Activated CD4-positive, alpha-beta T cell treated with anti-CD3 and anti-CD28 coated beads, Interleukin-2, amount 50 U/mL, for 48 hours (primary cell): ENCODE measurements at regions not wholly inside any gene's neighbourhood (a gene's known extent, or its start where the extent isn't known, plus 50 kb on each side); places are given as distances from the start of the nearest gene placed in this dataset.

Source experiments
- DNase-seq, 2 experiments: peaks; one replicate each; pipeline ENCODE4 v3.0.0-alpha.2; 2020

- no peak for DNase-seq
These were observed 1120.9 kb upstream of the GYPC start for GRCh38 chr2:125535089-125535488.

GRCh38 chr2:125543968-125544514 is 1111.9 kb upstream of the GYPC start:
- no peak for DNase-seq

- no peak for DNase-seq
These were observed 1102.2 kb upstream of the GYPC start for GRCh38 chr2:125553768-125554167.

GRCh38 chr2:125554956-125555355 is 1101.0 kb upstream of the GYPC start:
- DNase-seq = no peak

- no peak for DNase-seq
These were observed 1096.8 kb upstream of the GYPC start for GRCh38 chr2:125559186-125559585.

- DNase-seq = no peak
These were observed 1095.1 kb upstream of the GYPC start for GRCh38 chr2:125560855-125561254.

- DNase-seq = no peak
These were observed 1094.7 kb upstream of the GYPC start for GRCh38 chr2:125561302-125561701.

GRCh38 chr2:125562924-125563323 is 1093.0 kb upstream of the GYPC start:
- DNase-seq = no peak

- DNase-seq = no peak
These were observed 1091.5 kb upstream of the GYPC start for GRCh38 chr2:125564471-125564870.

GRCh38 chr2:125566422-125566821 is 1089.5 kb upstream of the GYPC start:
- no peak for DNase-seq

- no peak for DNase-seq
These were observed 1088.9 kb upstream of the GYPC start for GRCh38 chr2:125567100-125567499.

- no peak for DNase-seq
These were observed 1083.3 kb upstream of the GYPC start for GRCh38 chr2:125572660-125573059.

- DNase-seq = no peak
These were observed 1082.5 kb upstream of the GYPC start for GRCh38 chr2:125573432-125573831.

GRCh38 chr2:125576558-125576957 is 1079.4 kb upstream of the GYPC start:
- no peak for DNase-seq

- no peak for DNase-seq
These were observed 1074.4 kb upstream of the GYPC start for GRCh38 chr2:125581557-125581956.

- no peak for DNase-seq
These were observed 1073.4 kb upstream of the GYPC start for GRCh38 chr2:125582516-125582915.

GRCh38 chr2:125584732-125585131 is 1071.2 kb upstream of the GYPC start:
- no peak for DNase-seq

- DNase-seq = no peak
These were observed 1067.2 kb upstream of the GYPC start for GRCh38 chr2:125588780-125589179.

GRCh38 chr2:125591954-125592353 is 1064.0 kb upstream of the GYPC start:
- no peak for DNase-seq

- DNase-seq = no peak
These were observed 1062.9 kb upstream of the GYPC start for GRCh38 chr2:125593036-125593435.

GRCh38 chr2:125596612-125597011 is 1059.3 kb upstream of the GYPC start:
- no peak for DNase-seq

- no peak for DNase-seq
These were observed 1040.5 kb upstream of the GYPC start for GRCh38 chr2:125615438-125615837.

GRCh38 chr2:125630377-125630776 is 1025.6 kb upstream of the GYPC start:
- DNase-seq = no peak

- DNase-seq = no peak
These were observed 1021.3 kb upstream of the GYPC start for GRCh38 chr2:125634662-125635061.

GRCh38 chr2:125638345-125638744 is 1017.6 kb upstream of the GYPC start:
- DNase-seq = no peak

GRCh38 chr2:125642032-125642431 is 1013.9 kb upstream of the GYPC start:
- DNase-seq = no peak
